CD4-positive, alpha-beta T cell treated with Interleukin-2 at 100 ng/mL for 4 hours (primary cell): ENCODE measurements at regions not wholly inside any gene's neighbourhood (a gene's known extent, or its start where the extent isn't known, plus 50 kb on each side); places are given as distances from the start of the nearest gene placed in this dataset.

Experiments
- DNase-seq: peaks from one replicate; pipeline ENCODE4 v3.0.0-alpha.2; 2020; ENCODE audit warnings: low spot score

DNA sequence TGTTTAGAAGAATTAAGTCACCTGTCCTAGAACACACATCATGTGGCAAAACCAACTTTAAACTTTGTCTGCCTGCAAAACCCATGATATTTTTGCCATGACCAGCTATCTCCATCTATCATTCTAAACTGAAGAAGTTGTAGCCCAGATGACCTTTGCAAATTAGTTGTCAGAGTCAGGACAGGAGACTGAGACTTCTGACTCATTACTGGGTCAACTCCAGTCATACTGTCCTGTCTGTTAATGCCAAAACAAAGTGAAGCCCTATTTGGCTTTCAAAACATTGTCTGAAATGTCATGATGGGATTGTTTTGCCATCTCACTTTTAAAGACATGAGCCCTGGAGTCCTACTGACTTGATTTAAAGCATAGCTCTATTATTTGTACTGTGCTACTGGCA lies 365.7 kb upstream of the CPEB2 start:
- DNase-seq = no peak

DNA sequence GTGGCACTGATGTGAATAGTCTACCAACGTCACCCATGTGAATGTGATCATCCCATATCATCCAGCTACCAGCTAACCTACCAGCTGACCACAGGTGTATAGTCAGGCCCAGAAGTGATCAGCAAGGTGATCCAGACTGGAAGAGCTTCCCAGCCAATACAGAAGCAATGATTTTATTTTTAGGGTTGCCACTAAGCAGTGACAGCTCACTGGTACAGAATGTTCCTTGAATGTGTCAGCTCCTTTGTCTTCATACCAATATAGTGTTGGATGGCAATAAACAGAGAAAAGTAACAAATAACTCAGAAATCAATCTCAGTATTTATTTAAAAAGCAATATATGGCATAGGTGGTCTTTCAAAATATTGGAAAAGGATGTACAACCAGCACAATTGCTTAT lies 361.8 kb upstream of the CPEB2 start:
- DNase-seq = no peak

DNA sequence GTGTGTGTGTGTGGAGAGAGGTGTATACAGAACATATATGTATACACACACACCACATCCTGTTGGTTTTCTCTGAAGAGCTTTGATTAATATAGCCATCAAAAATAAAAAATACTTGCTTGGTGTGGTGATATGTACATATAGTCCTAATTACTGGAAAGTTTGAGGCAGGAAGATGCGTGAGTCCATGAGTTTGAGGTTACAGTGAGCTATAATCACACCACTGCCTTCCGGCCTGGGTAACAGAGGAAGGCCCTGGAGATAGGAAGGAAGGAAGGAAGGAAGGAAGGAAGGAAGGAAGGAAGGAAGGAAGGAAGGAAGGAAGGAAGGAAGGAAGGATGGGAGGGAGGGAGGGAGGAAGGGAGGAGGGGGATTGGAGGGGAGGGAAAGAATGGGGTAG lies 360.4 kb upstream of the CPEB2 start:
- DNase-seq = no peak

DNA sequence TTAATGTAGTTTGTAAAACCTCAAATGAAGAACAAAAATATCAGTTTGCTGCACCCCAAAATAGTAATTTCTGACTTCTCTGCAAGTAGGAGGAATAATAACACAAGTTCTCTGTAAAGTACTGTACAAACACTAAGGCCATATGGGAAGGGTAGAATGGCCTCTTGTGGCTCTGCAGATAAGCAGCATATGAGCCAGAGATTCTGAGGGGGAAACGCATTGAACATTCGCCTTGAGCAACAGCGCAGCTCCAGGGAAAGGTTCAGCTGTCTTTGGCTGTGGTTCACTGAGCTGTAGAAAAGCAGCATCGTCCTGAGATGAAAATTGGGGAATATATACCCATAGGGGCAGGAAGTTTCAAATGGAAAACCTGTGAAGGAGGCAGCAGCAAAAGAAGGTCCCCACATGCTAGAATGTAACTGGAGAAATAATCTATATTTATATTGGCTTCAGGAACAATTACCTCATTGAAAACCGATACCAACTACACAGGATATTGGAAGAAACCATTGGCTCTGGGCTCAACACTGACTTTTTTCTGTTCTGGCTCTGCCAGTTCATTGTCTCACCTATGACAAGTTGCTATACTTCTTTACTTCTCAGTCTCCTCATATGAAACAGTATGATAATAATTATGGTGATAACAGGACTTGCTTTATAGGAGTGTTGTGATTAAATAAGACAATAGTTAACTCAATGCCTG lies 357.6 kb upstream of the CPEB2 start:
- no peak for DNase-seq

DNA sequence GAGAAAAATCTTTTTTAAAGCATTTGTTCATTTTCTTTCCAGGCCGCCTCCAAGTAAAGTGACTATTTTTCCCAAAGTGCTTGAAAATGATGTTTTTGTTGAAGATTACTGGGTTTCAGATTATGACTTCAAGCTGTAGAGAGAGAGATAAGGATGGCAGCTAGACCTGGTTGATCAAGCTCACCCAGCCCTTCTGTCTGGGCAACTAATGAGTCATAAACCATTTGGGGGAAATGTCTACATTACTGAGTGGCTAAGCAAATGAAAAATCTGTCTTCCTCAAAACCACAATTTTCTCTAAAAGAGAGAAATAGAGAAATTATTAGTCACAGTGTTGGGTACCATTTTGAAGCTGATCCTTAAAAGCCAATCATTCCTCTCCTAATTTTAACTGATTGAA lies 355.4 kb upstream of the CPEB2 start:
- no peak for DNase-seq

DNA sequence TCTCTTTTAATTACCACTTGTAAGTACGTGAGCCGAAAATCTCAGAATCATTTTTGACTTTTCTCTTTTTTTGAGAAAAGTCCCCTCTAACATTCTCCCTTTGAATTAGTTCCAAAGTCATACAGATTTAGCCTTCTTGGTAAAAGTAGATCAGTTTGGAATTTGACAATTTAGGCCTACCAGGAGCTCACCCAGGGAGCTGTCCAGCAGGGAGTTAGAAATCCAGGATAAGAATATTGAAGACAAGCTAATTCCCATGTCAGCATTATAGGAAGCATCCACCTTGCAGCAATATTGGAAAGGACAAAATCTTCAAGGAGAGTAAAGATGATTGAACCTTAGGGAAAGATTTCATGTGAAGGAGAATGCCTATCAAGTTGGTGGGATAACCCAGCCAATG lies 352.2 kb upstream of the CPEB2 start:
- no peak for DNase-seq

DNA sequence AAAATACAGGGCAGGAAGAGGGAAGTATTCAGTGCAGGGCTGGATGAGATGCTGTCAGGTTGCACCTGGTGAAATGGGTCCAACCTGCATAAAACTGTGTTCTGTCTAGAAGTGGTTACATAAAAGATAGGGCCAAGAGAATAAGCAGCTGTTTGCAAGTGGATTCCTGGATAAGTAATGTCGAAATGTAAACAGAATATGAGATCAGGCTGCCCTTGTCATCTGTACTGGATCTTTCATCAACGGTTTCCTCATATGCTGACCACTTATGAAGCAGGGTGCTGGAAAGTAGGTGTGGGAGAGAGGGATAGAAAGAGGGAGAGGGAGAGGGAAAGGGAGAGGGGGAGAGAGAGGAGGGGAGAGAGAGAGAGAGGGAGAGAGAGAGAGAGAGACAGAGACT lies 349.8 kb upstream of the CPEB2 start:
- DNase-seq = no peak

DNA sequence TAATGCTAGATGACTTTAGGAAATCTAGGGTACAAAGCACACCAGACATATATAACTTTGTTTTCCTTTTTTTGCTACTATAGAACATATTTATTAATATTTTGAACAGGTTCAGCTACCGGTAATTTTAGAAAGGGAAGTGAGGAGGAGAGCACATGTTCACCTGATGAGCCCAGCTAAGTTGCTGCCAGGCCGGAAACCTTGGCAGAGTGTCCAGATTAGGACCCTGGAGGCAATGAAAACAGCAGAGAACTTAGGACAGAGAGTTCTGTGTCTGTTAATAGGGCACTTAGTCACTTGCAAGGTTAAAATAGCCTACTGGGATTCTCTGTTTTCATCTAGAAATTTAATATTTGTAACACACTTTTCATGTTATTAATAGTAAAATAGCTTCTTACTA lies 348.9 kb upstream of the CPEB2 start:
- no peak for DNase-seq

DNA sequence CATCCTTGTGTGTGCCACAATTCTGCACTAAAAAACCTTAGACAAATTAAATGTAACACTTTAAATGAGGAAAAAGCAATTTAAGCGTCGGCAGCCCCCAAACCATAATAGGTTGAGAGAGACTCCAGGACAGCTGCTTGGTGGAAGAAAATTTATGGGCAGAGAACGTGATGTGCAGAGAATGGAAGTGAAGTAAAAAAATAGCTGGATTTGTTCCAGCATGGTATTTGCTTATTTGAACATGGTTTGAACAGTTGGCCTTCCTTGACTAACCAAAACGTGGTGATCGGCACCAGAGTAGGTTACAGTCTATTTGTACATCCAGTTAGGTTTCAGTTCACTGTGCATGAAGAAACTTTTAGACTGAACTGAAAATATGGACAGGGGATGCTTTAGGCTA lies 343.0 kb upstream of the CPEB2 start:
- no peak for DNase-seq

DNA sequence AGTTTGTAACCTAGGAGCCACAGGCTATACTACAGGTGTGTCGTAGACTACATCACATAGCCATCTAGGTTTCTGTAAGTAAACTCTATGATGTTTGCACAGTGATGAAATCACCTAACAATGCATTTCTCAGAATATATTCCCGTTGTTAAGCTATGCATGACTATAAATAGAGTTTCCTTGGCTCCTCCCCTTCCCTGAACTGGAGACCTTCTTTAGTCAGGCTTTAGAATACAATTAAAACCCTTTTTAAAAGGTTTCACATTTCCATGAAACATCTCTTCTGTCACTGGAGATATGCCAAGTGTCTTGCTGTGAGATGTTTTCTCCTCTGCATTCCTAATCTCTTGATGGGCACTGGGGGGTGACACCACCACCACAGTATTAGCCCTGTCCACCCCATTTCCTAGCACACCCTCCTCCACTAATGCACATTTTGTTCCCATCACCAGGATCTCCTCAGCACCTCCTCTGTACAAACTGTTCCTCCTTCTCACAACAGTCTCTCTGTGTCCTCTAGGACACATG lies 334.6 kb upstream of the CPEB2 start:
- DNase-seq = no peak

DNA sequence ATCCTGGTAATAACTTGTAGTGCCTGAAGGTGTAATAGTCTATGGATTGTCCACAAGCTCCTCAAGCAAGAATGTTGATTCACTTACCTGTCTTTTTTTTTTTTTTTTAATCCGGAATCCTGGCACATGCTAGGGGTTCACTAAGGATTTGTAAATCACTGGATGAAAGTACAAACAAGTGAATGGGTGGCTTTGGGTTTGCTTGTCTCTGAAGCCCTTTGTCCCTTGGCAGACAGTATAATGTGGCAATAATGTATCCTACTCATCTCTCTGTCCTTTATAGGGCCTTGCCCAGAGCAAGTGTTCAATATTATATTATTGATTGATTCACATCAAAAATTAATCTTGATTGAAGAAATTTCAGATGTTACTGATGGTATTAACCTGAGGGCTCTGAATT lies 334.0 kb upstream of the CPEB2 start:
- DNase-seq = no peak

DNA sequence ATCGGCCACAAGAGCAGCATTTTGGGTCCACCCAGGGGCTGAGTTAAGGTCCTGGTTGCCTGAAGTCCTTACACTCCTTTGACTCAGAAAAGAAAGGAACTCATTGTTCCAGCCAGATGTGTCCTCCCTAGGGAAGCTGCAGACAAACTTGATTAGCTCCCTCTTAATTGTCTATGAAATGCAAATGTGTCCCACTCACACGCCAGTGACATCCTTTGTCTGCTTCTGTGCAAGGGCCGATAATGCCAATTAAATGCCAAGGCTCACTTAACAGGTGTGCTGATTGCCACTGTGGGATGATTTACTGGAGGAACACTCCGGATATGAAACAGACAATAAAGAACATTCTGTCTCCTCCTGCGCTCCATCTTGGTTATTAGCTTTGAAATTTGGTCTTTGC lies 332.9 kb upstream of the CPEB2 start:
- DNase-seq = no peak

DNA sequence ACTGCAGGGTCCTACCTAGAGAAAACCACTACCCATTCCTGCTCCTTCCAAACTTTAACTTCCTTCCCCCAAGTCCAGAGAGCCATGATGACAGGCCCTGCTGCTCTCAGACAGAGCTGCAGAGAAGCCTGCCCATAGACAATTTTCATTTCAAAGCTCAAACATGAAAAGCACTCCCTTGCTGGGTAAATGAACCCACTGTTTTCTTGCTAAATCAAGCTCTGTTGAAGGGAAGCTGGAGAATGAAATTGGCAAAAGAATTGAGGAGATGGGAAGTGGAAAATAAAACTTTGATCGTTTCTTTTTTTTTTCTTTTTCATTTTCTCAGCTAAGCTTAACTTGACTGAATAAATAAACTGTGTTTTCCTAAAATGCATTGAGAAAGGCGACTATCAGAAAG lies 331.1 kb upstream of the CPEB2 start:
- DNase-seq = no peak

DNA sequence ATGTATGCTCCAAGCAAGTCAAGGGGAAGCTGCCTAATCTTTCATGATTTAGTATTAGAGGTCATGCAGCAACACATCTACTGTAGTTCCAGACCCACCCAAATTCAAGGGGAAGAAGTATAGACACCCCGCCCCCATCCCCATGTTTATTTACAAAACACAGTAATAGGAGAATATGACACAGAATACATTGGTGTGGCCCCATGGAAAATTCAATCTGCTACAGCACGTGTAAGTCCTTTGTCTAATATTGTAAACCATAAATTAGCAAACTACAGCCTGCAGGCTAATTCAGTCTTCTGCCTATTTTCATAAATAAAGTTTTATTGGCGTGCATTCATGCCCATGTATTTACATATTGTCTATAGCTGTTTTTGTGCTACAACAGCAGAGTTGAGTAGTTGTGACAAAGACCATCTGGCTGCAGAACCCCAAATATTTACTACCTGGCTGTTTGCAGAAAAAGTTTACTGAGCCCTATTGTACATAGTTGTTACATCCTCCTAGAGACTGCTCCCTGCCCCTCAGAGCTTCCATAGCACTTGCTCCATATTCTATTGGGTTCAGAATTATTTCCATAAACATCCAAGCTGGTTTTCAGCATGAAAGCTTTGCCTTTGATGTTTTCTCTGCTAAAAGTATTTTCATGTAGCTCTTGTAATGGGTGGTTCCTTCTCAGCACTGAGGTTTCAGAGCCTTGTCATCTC lies 326.8 kb upstream of the CPEB2 start:
- DNase-seq = no peak

DNA sequence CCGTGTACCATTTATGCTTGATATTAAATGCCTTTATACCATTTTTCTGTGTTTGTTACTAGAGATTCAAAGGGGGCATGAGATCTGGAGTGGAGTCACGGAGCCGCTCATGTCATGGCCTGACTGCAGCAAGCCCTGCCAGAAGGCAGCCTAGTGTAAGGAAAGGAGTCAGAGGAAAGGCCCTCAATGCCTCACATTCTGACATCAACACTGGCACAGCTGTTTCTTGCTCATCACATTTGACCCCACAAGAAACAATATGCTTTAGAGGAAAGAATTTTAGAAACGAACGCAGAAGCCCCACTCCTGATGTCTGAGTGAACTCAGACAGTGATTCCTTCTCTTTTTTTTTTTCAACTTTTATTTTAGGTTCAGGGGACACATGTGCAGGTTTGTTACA lies 322.4 kb upstream of the CPEB2 start:
- DNase-seq = no peak

DNA sequence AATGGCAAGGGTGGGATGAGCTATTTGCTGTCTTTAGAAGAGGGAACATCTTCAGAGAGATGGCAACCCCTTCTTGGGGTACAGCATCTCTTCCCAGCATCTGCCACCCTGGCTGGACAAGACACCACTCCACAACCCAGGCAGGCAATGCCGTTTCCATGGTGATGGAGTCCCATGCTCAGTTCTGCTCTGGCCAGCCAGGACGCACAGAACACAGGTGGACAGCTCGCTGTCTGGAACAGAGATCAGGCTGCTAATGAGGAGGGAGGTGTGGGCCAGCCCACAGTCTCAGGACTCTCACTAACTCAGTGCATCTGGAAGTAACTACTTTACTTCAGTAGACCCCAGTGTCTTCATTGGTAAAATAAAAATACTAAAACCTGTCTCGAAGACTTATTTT lies 321.0 kb upstream of the CPEB2 start:
- DNase-seq = no peak

DNA sequence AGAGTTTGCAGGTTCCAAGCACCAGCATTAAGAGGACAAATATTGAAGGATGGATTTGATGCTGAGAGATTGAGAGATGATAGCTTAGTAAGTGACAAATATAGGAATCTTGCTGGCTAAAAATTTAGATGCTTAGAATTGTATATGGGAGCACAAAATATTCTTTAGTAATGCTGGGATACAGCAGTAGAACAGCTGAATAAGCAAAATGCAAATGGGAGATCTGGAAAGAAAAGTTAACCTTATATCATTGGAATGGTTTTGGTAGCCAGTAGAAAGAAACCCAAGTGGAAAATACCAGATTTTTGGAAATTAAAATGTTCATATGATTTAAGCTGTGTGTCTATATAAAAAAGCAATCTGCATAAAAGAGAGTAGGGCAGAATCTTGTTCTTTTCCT lies 308.6 kb upstream of the CPEB2 start:
- DNase-seq = no peak

DNA sequence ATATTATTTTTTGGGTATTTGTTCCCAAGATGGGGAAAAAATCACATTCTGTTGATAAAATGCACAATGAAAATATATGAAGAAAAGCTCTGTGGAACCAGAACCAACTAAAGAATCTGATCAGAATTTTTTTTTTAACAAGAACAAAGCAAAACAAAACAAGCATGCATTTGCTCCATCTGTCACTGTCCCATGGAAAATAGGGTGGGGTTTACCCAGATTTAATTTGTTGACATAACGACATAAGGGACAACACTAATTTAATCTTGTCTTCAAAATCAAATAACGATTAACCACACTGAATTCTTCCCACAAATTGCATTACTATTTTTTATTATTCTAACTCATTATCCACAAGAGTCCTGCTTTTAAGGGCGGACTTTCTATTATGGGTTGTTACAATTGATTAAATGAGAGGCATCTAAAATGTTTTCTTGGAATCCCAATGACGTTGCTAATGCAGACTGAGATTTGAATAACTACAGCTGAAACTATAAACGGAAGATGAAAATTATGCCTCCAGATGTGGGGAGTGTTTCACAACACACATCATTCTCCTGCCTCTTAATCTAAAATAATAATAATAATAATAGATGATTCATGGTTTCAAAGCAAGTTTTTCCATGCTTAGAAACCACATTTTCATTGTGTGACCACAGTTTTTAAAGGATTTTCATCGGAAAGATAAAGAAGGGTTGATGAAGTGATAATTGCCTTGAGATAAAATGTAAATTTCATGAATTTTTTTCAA lies 307.0 kb upstream of the CPEB2 start:
- no peak for DNase-seq

DNA sequence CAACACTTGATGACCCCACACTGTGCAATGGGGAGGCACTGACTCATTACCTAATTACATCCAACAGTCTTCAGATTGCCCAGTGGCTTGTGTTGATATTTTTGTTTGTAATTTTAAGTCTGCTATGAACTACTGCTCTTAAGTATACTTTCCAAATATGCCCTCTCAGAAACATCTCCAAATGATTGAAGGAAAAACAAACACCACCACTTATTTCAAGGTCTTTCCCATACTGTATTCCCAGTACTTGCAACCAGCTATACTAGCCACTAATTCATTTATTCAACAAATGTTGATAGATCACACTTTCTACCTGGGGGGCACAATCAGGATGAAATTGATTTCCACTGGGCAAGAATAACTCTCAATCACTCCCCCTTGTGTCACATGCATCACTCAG lies 302.2 kb upstream of the CPEB2 start:
- DNase-seq = no peak

DNA sequence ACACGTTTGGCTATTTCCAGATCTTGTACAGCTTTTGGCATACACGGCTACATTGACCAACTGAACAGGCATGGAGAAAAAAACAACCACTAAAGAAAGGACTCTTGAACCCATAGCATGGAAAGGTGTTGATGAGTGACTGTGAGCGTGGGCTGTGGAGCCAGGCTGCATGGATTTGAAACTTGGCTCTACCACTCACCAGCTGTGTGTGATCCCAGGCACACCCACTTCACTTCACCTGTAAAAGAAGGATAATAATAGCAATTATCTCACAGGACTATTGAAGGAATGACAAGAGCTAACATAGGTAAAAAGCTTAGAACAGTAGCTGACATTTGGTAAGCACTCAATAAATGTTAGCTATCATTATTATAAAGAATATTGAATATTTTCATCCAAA lies 301.7 kb upstream of the CPEB2 start:
- DNase-seq = no peak

DNA sequence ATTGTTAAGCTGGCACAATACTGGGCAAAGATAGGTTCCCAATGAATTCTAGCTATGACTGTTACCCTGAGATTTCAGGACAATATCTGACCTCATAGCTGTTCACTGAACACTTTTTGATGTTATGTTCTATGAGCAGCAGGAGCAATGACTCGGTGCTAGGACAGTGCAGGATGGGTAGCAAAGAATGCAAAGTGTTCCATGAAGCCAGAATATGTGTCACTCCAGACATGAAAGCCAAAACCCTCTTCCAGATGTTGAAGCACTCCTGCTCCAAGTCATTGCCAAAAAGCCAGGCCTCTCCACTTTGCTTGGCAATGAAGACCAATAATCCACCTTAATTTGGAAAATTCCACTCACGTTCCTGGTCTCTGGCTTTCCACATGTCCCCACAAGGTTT lies 300.9 kb upstream of the CPEB2 start:
- no peak for DNase-seq

DNA sequence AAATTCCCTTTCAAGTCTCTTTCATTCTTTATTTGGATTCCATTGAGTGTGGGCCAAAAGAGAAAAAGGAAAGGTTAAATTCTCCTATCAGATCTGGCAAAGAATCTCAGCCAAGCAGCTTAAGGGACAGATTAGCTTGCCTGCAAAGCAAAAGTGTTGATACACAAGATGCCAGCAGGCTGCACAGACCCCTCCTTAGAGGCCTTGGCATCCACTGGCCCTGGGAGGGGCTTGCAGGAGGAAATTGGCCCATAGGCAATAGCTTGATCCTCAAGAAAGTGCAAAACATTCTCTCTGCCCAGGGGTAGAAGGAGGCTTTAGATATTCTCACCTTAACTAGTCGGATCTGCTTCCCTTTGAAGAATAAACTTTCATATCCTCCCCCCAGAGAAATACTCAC lies 300.4 kb upstream of the CPEB2 start:
- no peak for DNase-seq

DNA sequence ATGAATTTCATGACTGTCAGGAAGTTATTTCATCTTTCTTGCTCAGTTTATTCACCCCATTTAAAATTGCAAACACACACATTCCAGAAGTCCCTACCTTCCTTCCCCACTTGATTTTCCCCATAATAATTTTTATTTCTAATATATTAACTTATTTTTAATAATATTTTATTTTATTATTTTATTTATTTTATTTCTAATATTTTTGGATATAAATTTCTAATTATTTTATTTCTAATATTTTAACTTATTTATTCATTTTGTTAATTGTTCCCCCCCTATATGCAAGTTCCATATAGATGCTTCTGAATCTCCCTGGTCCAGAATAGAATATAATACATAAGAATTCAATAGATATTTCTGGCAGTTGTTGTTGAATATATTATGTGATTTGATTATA lies 293.7 kb upstream of the CPEB2 start:
- DNase-seq = no peak
